ENCODE measurements at regions not wholly inside any gene's neighbourhood (a gene's known extent, or its start where the extent isn't known, plus 50 kb on each side); places are given as distances from the start of the nearest gene placed in this dataset.

- Histone ChIP-seq H3K36me3 (ENCODE audit: control insufficient read depth, insufficient read depth, low read length) (no peaks in the 10 kb centered on the region), H3K4me3 (ENCODE audit: low read depth, low read length) (no peak overlapping the region), H3K27me3 (ENCODE audit: control insufficient read depth, insufficient read depth, low read length) (no peaks in the 10 kb centered on the region)
- no peak for TF ChIP-seq CTCF (IDR thresholded peaks at IDR 0.05; ENCODE audit: insufficient read depth, low read length, severe bottlenecking)
- DNase-seq (ENCODE audit: low read depth) (no peak), FAIRE-seq (no peak)
Measured at GRCh38 chr14:82441270-82441669, 907.6 kb upstream of the SEL1L start.

GRCh38 chr14:82445810-82446570 is 912.3 kb upstream of the SEL1L start:
- DNase-seq (ENCODE audit: low read depth), result no peak
- no peak for TF ChIP-seq CTCF (IDR thresholded peaks at IDR 0.05; ENCODE audit: insufficient read depth, low read length, severe bottlenecking)
- no peak overlapping the region for H3K4me3 ChIP-seq (ENCODE audit: low read depth, low read length)
- no peaks in the 10 kb centered on the region for H3K27me3 ChIP-seq (ENCODE audit: control insufficient read depth, insufficient read depth, low read length)
- FAIRE-seq, result no peak
- H3K36me3 ChIP-seq (ENCODE audit: control insufficient read depth, insufficient read depth, low read length), result no peaks in the 10 kb centered on the region

- no peak for TF ChIP-seq CTCF (IDR thresholded peaks at IDR 0.05; ENCODE audit: insufficient read depth, low read length, severe bottlenecking)
- H3K4me3 ChIP-seq (ENCODE audit: low read depth, low read length), result no peak overlapping the region
- no peaks in the 10 kb centered on the region for H3K36me3 ChIP-seq (ENCODE audit: control insufficient read depth, insufficient read depth, low read length)
- no peaks in the 10 kb centered on the region for H3K27me3 ChIP-seq (ENCODE audit: control insufficient read depth, insufficient read depth, low read length)
- FAIRE-seq (no peak), DNase-seq (ENCODE audit: low read depth) (no peak)
Measured at GRCh38 chr14:82447586-82447985, 913.9 kb upstream of the SEL1L start.

- FAIRE-seq (no peak), DNase-seq (ENCODE audit: low read depth) (no peak)
- H3K27me3 ChIP-seq (ENCODE audit: control insufficient read depth, insufficient read depth, low read length), result no peaks in the 10 kb centered on the region
Measured at GRCh38 chr14:82449926-82450468, 916.3 kb upstream of the SEL1L start.

GRCh38 chr14:82451675-82452074 is 918.0 kb upstream of the SEL1L start:
- Histone ChIP-seq H3K4me3 (ENCODE audit: low read depth, low read length) (no peak overlapping the region), H3K36me3 (ENCODE audit: control insufficient read depth, insufficient read depth, low read length) (no peaks in the 10 kb centered on the region), H3K27me3 (ENCODE audit: control insufficient read depth, insufficient read depth, low read length) (no peaks in the 10 kb centered on the region)
- DNase-seq (ENCODE audit: low read depth) (no peak), FAIRE-seq (no peak)
- no peak for TF ChIP-seq CTCF (IDR thresholded peaks at IDR 0.05; ENCODE audit: insufficient read depth, low read length, severe bottlenecking)

More at GRCh38 chr14:82449926-82450468, 916.3 kb upstream of the SEL1L start:
- no peaks in the 10 kb centered on the region for H3K36me3 ChIP-seq (ENCODE audit: control insufficient read depth, insufficient read depth, low read length)
- H3K4me3 ChIP-seq (ENCODE audit: low read depth, low read length), result no peak overlapping the region
- no peak for TF ChIP-seq CTCF (IDR thresholded peaks at IDR 0.05; ENCODE audit: insufficient read depth, low read length, severe bottlenecking)
